ENCODE measurements at regions not wholly inside any gene's neighbourhood (a gene's known extent, or its start where the extent isn't known, plus 50 kb on each side); places are given as distances from the start of the nearest gene placed in this dataset.

GRCh38 chrX:5051831-5052491, 1176.7 kb downstream of the NLGN4X start:
- H3K4me1 Mint-ChIP-seq (ENCODE audit: low read depth) = peaks cover 14% of the 10 kb centered on the region
- no peaks in the 10 kb centered on the region for H3K27me3 Mint-ChIP-seq (ENCODE audit: low read depth)
- peaks cover 28% of the 10 kb centered on the region for H3K9me3 Mint-ChIP-seq (ENCODE audit: low read depth)
- H3K36me3 Mint-ChIP-seq (ENCODE audit: low read depth) = no peaks in the 10 kb centered on the region
- peak overlapping the region; percentile 75 for H3K27ac Mint-ChIP-seq (ENCODE audit: unreplicated experiment)
- H3K4me3 Mint-ChIP-seq (ENCODE audit: unreplicated experiment) = no peak overlapping the region
- DNase-seq (ENCODE audit: low spot score) = no peak
- TF ChIP-seq CTCF (IDR thresholded peaks at IDR 0.05) = no peak

- Mint-ChIP-seq H3K36me3 (ENCODE audit: low read depth) (no peaks in the 10 kb centered on the region), H3K27ac (ENCODE audit: unreplicated experiment) (no peak overlapping the region), H3K9me3 (ENCODE audit: low read depth) (peaks cover 24% of the 10 kb centered on the region), H3K4me3 (ENCODE audit: unreplicated experiment) (no peak overlapping the region), H3K4me1 (ENCODE audit: low read depth) (no peaks in the 10 kb centered on the region), H3K27me3 (ENCODE audit: low read depth) (no peaks in the 10 kb centered on the region)
- no peak for TF ChIP-seq CTCF (IDR thresholded peaks at IDR 0.05)
- no peak for DNase-seq (ENCODE audit: low spot score)
These were observed 1186.1 kb downstream of the NLGN4X start for GRCh38 chrX:5042563-5042962.

DNA sequence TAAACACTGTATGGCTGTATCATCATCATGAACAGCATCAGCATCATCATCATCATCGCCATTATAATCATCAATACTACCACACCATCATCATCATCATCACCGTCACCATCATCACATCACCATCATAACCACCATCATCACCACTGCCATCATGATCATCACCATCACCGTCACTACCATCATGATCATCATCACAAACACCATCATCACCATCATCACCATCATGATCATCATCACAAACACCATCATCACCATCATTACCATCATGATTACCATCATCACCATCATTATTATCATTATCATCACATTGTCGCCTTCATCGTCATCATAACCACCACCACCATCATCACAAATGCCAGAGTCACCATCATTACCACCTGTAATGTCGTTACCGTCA, 1196.9 kb downstream of the NLGN4X start:
- H3K36me3 Mint-ChIP-seq (ENCODE audit: low read depth) = no peaks in the 10 kb centered on the region
- no peaks in the 10 kb centered on the region for H3K27me3 Mint-ChIP-seq (ENCODE audit: low read depth)
- no peak for DNase-seq (ENCODE audit: low spot score)
- peaks cover 6% of the 10 kb centered on the region for H3K9me3 Mint-ChIP-seq (ENCODE audit: low read depth)
- no peak for TF ChIP-seq CTCF (IDR thresholded peaks at IDR 0.05)
- H3K27ac Mint-ChIP-seq (ENCODE audit: unreplicated experiment) = no peak overlapping the region
- no peak overlapping the region for H3K4me3 Mint-ChIP-seq (ENCODE audit: unreplicated experiment)
- H3K4me1 Mint-ChIP-seq (ENCODE audit: low read depth) = no peaks in the 10 kb centered on the region

DNA sequence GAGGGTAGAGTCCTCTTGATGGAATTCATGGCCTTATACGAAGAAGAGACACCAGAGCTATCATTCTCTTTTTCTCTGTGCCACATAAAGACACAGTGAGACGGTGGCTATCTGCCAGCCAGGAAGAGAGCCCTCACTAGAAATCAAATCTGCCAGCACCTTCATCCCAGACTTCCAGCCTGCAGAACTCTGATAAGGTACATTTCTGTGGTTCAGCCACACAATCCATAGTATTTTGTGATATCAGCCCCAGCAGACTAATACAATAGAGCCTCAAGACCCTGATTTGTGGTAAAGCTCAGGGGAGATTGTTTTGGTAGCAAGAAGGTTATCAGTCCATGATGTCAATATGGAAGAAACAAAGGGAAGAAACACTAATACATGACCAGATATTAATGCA, 1213.2 kb downstream of the NLGN4X start:
- Mint-ChIP-seq H3K27ac (ENCODE audit: unreplicated experiment) (no peak overlapping the region), H3K4me1 (ENCODE audit: low read depth) (no peaks in the 10 kb centered on the region), H3K36me3 (ENCODE audit: low read depth) (no peaks in the 10 kb centered on the region), H3K4me3 (ENCODE audit: unreplicated experiment) (no peak overlapping the region), H3K9me3 (ENCODE audit: low read depth) (peaks cover 15% of the 10 kb centered on the region), H3K27me3 (ENCODE audit: low read depth) (no peaks in the 10 kb centered on the region)
- TF ChIP-seq CTCF (IDR thresholded peaks at IDR 0.05) = no peak
- no peak for DNase-seq (ENCODE audit: low spot score)

- H3K4me3 Mint-ChIP-seq (ENCODE audit: unreplicated experiment) = no peak overlapping the region
These were observed 1233.8 kb downstream of the NLGN4X start for GRCh38 chrX:4994855-4995254.

More at GRCh38 chrX:4994855-4995254, 1233.8 kb downstream of the NLGN4X start:
- no peaks in the 10 kb centered on the region for H3K4me1 Mint-ChIP-seq (ENCODE audit: low read depth)
- no peak for TF ChIP-seq CTCF (IDR thresholded peaks at IDR 0.05)
- H3K27ac Mint-ChIP-seq (ENCODE audit: unreplicated experiment) = no peak overlapping the region
- H3K9me3 Mint-ChIP-seq (ENCODE audit: low read depth) = peaks cover 7% of the 10 kb centered on the region
- H3K27me3 Mint-ChIP-seq (ENCODE audit: low read depth) = no peaks in the 10 kb centered on the region
- H3K36me3 Mint-ChIP-seq (ENCODE audit: low read depth) = no peaks in the 10 kb centered on the region
- DNase-seq (ENCODE audit: low spot score) = no peak
